Adrenal gland (tissue), 9 donors: ENCODE measurements at regions not wholly inside any gene's neighbourhood (a gene's known extent, or its start where the extent isn't known, plus 50 kb on each side); places are given as distances from the start of the nearest gene placed in this dataset.

ENCODE experiments used
- DNase-seq, 7 donors: peaks; one replicate each; pipeline ENCODE4 v3.0.0-alpha.2; 2019 to 2020
- H3K27ac ChIP-seq, 5 donors: fragments of 200-600 bp; sonication (generic) in 4 of 5; 1 replicate in 3 of 5; 2 replicates in 2 of 5; pipeline versions ENCODE4 v1.5.1 to v1.8.0; 2016 to 2020; ENCODE audit warnings: mild to moderate bottlenecking in 1 of 5
- H3K27me3 ChIP-seq: fragments of 200-600 bp; 2 replicates; pipeline ENCODE4 v1.8.0; 2021
- H3K36me3 ChIP-seq, 2 donors: fragments of 200-600 bp; replicated peaks in 1 of 2; 1 replicate in 1 of 2; 2 replicates in 1 of 2; pipeline versions ENCODE4 v1.5.1 to v1.8.0; 2018 to 2022
- H3K4me1 ChIP-seq, 2 donors: fragments of 200-600 bp; replicated peaks in 1 of 2; 1 replicate in 1 of 2; 2 replicates in 1 of 2; pipeline versions ENCODE4 v1.5.1 to v1.8.0; 2018 to 2021
- H3K4me3 ChIP-seq, 4 donors: fragments of 200-600 bp; sonication (generic) in 3 of 4; one replicate each; pipeline ENCODE4 v1.5.1; 2016 to 2018
- H3K9me3 ChIP-seq, 3 donors: fragments of 200-600 bp; sonication (generic) in 1 of 3; replicated peaks in 1 of 3; 1 replicate in 2 of 3; 2 replicates in 1 of 3; pipeline versions ENCODE4 v1.5.1 to v1.8.0; 2016 to 2021
- CTCF ChIP-seq, 6 experiments: fragments of 450-650 bp in 4 of 6; fragments of 200-600 bp in 2 of 6; sonication (generic) in 1 of 6; IDR thresholded peaks; 1 replicate in 5 of 6; 2 replicates in 1 of 6; pipeline versions ENCODE4 v1.5.1 to v1.8.0; 2016 to 2021; ENCODE audit warnings: antibody characterized with exemption in 6 of 6, mild to moderate bottlenecking in 2 of 6, moderate library complexity in 1 of 6
- POLR2A ChIP-seq, 2 donors: fragments of 450-650 bp; IDR thresholded peaks; one replicate each; pipeline ENCODE4 v1.6.1; 2017; ENCODE audit warnings: antibody characterized with exemption in 2 of 2, mild to moderate bottlenecking in 2 of 2, moderate library complexity in 1 of 2
- WGBS, 4 donors: extraction: QIAGEN DNeasy Blood & Tissue Kit in 2 of 4; methylation state at CpG; one replicate each; pipeline versions ENCODE4 v1.1.5 to v1.1.7; 2013 to 2017; 5-methylcytosine and 5-hydroxymethylcytosine counted together
- intact Hi-C, 2 donors: fragments of 100-400 bp; cut with DNase I; formaldehyde crosslinking; loops; one replicate each; pipeline versions ENCODE4 v1.14.1 to v1.15.0; 2022 to 2023
- donor health status: healthy with polysubstance abuse.
- donor health status: Bipolar disorder and iron deficiency.
- donor health status: DM: yes; HTN: yes; CAD: no.
- donor health status: DM: no; HTN: no; CAD: no.
- donor health status: DM: no; HTN: no; CAD: no.

- H3K9me3 ChIP-seq = no peaks in the 10 kb centered on the region
- intact Hi-C loops = no loop called here
- TF ChIP-seq CTCF (IDR thresholded peaks at IDR 0.05) (no peak), POLR2A (IDR thresholded peaks at IDR 0.05) (no peak)
- peaks cover 0 to 13% of the 10 kb centered on the region in 2 donors for H3K4me1 ChIP-seq
- no peaks in the 10 kb centered on the region for H3K36me3 ChIP-seq
- H3K27ac ChIP-seq = peak overlapping the region in 1 of 5 donors; percentile 76
- 88 to 92% (median 90%) methylated on average over 2 of the region's 2 CpGs for WGBS, 4 donors
- H3K27me3 ChIP-seq = no peaks in the 10 kb centered on the region
- no peak for DNase-seq
- peak overlapping the region in 1 of 4 donors; percentile 93 for H3K4me3 ChIP-seq
These were observed 155.6 kb upstream of the XPO1 start for GRCh38 chr2:61693744-61694143.

DNA sequence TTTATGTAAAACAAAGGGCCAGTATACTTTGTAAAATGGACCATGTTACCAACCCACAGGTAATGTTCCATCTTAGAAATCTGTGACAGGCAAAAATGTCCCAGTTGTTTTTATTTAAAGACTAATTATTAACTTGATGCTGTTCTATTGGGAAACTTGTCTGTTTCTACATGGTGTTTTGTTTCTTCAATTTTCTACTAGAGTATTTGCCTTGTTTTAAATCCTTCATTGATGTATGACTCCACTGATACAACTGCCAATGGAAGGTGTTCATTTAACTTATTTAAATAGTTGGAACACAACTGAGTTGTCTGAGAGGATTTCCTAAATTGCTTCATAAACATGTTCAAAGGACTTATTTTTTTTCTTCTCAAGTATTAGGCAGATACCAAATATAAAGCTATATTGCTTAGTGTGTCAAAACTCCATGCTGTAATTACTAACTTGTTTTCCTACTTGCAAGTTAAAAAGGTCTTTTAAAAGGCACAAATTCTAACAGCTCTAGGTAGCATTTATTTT is 152.0 kb upstream of the XPO1 start:
- Histone ChIP-seq H3K4me1 (peaks cover 0 to 10% of the 10 kb centered on the region in 2 donors), H3K27me3 (no peaks in the 10 kb centered on the region), H3K9me3 (no peaks in the 10 kb centered on the region), H3K27ac (no peak overlapping the region), H3K4me3 (no peak overlapping the region), H3K36me3 (no peaks in the 10 kb centered on the region)
- TF ChIP-seq POLR2A (IDR thresholded peaks at IDR 0.05) = no peak
- no peak for TF ChIP-seq CTCF (IDR thresholded peaks at IDR 0.05)
- DNase-seq = no peak
- intact Hi-C loops = no loop called here

DNA sequence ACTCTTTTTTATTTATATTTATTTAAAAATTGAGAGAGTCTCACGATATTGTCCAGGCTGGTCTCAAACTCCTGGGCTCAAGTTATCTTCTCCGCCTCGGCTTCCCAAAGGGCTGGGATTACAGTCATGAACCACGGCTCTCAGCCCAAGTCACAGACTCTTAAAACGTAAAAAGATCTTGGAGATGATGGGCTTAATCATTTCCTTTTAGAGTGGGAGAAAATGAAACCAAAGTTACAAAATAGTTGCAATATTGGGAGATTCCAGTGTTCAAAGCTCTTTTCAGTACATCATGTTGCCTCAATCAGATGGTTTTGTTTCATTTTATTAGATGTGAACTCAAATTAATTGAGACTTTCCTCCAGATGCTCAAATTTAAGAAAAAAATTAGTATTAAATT is 151.4 kb upstream of the XPO1 start:
- TF ChIP-seq POLR2A (IDR thresholded peaks at IDR 0.05) = no peak
- no peak for TF ChIP-seq CTCF (IDR thresholded peaks at IDR 0.05)
- WGBS, 4 donors = 72 to 84% (median 80%) methylated on average over 5 of the region's 5 CpGs
- intact Hi-C loops = no loop called here
- no peaks in the 10 kb centered on the region for H3K27me3 ChIP-seq
- no peak for DNase-seq
- no peak overlapping the region for H3K4me3 ChIP-seq
- no peak overlapping the region for H3K27ac ChIP-seq
- H3K36me3 ChIP-seq = no peaks in the 10 kb centered on the region
- H3K4me1 ChIP-seq = peaks cover 0 to 8% of the 10 kb centered on the region in 2 donors
- no peaks in the 10 kb centered on the region for H3K9me3 ChIP-seq

DNA sequence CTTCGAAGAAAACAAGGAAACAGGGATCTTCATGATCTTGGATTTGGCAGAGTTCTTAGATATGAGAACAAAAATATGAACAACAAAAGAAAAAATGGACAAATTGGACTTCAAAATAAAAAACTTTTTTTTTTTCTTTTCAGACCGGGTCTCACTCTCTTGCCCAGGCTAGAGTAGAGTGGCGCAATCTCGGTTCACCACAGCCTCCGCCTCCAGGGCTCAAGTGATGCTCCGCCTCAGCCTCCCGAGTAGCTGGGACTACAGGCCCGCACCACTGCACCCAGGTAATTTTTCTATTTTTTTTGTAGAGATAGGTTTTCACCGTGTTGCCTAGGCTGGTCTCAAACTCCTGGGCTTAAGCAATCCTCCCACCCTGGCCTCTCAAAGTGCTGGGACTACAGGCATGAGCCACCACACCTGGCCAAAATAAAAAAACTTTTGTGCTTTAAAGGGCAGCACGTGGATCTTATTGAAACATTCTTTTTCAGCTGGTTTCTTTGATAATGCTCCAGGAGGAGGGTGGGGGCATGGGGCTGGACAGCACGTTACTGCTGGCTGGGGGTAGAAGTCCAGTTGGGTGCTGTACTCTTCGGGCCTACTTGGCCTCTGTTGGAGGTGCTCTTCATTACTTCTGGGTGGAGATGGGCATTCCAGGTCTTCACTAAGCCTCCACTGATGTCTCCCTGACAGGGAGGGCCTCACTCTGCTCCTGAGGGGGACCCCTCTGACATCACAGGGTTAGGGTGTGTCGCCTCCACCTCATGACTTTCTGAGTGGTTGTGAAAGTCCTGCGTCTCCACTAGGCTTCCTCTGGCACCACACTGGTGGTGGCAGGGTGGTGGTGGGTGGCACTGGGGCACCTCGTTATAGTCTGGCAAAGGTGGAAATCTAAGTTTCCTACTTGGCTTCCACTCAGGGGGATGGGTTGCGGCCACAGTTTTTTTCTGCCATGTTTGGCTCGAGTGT is 150.5 kb upstream of the XPO1 start:
- H3K4me3 ChIP-seq = no peak overlapping the region
- DNase-seq = no peak
- no peaks in the 10 kb centered on the region for H3K36me3 ChIP-seq
- TF ChIP-seq CTCF (IDR thresholded peaks at IDR 0.05) (no peak), POLR2A (IDR thresholded peaks at IDR 0.05) (no peak)
- no peaks in the 10 kb centered on the region for H3K9me3 ChIP-seq
- WGBS, 4 donors = 90 to 93% (median 91%) methylated on average over 17 of the region's 17 CpGs
- intact Hi-C loops = no loop called here
- no peaks in the 10 kb centered on the region for H3K27me3 ChIP-seq
- H3K27ac ChIP-seq = no peak overlapping the region
- peaks cover 0 to under 1% of the 10 kb centered on the region in 2 donors for H3K4me1 ChIP-seq
